NCI-H69 (cell line): ENCODE measurements at regions not wholly inside any gene's neighbourhood (a gene's known extent, or its start where the extent isn't known, plus 50 kb on each side); places are given as distances from the start of the nearest gene placed in this dataset.

Experiments used
- DNase-seq: peaks from one replicate; lab custom pipeline; 2025; lab: John Stamatoyannopoulos, UW

DNA sequence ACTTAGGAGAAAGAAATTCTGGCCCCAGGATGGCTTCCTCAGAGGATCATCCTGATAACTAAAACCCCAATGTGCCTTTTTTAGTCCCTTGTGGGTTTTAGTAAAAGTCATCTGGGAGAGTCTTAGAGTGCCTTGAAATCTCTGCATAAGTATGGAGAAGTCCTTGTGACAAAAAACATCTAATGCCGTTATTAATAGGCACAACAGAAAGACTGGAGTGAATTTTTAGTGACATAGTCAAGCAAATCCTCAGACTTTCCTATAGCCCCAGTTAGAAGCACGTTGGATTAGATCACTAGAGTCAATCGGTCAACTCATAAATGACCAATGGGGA is 108.2 kb upstream of the MPDZ start:
- DNase-seq = no peak

DNA sequence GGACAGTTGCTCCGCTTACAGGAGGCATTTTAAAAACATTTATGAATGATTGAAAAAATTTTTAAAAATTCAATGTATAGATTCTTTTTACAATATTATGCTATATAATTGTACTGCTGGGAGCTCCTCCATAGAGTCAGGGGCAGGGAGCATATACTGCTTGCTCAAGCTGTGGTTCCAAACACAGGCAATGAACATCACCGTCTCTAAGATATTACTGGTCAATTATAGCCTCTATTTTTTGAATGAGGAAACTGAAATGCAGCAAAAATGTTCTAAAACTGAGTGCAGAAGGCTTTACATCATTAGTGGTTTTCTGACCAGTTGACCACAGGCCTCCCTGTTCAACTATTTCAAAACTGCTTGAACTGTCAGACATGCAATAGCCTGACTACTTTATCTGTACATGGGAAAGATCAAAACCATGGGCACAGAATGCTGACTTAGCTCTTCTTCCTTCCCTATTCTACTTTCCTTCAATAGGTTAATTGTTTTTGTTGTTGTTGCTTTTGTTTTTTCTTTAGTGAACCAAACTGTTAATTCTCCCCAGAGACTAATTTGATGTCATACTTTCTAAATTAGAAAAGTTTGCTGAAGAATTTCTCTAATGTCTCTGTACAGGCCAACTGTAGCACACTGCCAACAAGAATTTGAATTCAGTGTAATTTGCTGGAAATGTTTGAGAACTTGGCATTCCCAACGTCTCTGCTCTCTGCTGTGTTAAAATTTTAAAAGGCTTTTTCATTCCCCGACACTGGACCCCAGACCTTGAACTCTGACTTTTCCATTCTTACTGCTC is 107.6 kb upstream of the MPDZ start:
- no peak for DNase-seq

DNA sequence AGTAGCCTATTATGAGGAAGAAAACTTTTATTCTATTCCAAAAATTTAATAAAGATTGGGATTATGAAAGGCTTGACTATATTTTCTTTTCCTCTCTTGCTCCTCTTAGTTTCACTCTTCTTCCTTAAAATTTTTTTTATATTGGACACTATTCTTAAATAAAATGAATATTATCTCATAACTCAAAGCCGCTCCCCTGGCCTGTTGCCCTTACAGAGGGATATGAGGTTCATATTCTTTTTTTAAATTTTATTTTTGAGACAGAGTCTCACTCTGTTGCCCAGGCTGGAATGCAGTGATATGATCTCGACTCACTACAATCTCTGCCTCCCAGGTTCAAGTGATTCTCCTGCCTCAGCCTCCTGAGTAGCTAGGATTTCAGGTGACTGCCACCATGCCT is 106.8 kb upstream of the MPDZ start:
- no peak for DNase-seq

DNA sequence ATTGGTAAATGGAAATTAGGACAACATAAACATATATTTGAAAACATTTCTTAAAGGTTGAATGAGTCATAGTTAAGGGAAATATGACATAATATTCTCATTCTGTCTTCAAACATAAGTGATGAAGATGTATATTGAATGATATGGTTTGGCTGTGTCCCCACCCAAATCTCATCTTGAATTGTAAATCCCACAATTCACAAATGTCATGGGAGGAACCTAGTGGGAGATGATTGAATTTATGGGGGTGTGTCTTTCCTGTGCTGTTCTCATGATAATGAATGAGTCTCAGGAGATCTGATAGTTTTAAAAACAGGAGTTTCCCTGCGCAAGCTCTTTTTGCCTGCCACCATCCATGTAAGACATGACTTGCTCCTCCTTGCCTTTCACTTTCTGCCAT is 104.4 kb upstream of the MPDZ start:
- DNase-seq = no peak

DNA sequence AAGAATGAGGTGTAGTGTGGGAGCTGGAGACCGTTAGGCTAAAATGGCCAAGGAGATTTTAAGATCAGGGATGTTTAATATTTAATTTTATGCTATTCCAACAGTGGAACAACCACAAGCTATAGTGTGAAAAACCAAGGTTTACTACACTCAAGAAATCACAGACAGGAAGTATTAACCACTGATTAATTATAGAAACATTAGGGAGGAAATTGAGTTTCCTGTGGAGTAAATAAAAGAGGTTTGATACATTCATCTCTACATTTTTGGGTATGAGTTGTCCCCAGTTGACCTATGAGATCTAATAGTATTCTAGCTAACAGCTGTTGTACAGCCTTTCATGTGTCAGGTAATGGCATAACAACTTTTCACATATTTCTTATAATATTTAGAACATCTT is 103.7 kb upstream of the MPDZ start:
- DNase-seq = no peak

DNA sequence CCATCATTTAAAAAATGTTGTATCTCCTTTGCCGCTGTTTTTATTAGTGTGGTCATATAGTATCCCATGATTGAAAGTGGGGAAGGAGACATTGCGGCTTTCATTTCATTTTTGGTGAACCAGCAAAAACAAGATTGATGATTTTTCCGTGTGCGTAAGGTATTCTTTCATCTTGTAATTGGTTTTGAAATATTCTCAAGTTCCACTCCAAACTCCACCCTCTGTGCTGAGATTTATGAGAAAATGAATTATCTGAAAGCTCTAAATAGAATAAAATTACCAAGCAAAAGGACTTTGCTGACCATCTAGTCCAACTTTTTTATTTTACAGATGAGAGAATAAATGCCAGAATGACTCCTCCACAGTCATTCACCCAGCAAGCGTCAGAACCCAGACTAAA is 103.1 kb upstream of the MPDZ start:
- DNase-seq = no peak

DNA sequence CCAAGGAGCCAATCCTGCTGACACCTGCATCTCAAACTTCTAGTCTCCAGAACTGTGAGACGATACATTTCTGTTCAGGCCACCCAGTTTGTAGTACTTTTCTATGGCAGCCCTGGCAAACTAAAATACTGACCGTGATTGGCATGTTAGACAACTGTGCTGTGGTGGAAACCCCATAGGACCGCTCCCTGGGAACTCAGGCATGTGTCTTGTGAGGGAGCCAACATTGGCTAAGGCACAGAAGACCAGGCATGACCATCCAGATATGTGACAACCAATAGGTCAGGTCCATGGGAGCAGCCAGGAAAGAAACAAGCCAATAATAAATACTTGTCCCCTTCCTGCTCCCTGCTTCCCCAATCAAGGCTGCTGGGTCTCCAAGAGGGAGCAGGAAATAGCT is 101.4 kb upstream of the MPDZ start:
- DNase-seq = no peak

DNA sequence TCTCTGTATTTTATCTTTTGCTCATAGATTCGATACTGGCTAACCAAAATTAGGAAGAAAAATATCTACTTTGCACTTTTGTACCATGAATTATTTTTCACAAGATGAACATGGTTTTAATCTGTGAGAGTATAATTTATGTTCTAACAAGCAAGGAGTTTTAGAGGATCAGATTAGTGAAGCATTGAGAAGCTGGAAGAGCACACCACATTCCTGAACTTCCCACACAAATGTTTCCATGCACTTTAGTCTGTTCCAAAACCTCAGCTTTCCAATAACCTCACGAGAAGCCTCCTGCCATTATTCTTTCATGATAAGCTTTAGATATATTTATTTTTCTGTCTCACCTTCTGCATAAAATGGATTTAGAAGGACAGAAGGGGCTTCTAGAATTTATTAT is 98.7 kb upstream of the MPDZ start:
- DNase-seq = no peak

DNA sequence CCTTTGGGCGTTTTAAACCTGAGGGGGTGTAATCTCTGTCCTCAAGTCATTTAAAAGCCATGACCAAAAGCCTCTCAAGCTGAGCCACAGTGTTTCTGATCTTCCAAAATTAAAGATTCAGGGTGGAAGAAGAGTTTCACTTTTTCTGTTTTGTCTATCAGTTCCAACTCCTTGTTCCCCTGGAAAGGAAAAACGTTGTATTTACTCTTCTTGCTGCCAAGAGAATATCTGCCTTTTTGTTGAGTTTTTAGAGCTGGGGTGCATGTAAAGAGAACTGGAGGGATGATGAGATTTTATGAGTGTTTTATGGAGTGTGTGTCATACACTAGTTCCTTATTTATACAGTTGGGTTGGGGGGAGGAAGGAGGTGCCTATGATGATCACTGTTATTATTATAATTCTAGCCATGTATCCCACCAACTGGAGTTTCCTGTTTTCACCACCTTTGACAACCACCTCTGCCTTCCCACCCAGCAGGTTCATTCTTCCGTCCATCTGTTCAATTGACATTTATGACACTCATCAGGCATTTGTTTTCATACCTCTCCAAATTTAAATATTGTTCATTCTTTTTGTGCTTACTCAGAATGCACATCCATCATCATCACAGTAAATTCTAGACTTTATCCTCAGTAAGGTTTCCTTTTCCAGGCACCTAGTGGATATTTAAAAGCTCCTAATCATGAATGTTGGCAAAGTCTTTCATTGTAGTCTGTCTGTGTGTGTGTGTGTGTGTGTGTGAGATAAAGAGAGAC is 97.9 kb upstream of the MPDZ start:
- peak; percentile 91 for DNase-seq

DNA sequence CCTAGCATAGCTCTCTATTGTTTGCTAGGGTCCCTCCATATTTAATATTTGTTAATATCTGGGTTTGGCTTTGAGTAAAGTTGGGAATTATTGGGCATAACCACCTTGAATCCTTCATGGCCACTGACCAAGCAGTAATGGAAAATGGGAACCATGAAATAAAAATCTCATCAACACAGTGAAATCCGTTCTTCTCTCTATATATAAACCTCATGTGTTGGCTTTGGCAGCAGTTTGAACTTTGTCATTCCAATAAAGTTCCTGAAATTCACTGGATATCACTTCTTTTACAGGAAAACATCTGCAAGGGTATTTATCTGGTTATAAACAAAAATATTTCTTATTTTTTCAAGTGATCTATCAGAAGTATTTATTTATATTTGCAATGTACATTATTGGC is 93.0 kb upstream of the MPDZ start:
- no peak for DNase-seq

DNA sequence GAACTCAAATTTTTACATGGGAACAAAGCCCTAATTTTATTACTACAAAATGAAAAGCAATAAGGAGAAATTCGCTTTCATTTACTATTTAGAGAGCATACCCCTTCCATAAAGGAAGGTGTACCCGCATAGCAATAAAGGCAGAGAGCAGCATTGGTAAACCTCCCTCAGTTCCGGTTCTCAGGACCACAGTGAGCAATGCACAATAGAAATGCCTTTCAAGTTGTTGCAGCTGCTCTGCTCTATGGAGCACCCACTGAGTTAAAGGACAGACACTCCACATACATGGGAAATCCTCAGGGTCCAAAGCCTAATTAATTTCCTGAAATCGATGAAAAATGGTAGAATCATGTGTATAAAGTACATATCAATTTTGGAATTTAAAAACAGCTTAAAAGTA is 89.9 kb upstream of the MPDZ start:
- DNase-seq = peak; percentile 40

DNA sequence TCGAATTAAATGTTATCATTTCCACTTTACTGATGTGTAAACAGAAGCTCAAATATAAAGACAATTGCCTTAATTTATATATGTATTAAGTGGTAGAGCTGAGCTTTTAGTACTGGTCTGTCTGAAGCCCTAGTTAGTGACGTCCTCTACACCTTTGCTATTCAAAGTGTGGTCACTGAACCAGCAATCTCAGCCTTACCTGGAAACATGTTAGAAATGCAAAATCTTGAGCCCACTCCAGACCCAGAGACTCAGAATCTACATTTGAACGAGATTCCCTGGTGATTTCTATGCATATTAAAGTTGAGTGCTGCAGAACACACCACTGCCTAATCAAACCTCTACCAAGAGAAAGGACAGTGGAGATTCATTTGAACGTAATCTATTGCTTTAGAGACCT is 88.3 kb upstream of the MPDZ start:
- DNase-seq = no peak

DNA sequence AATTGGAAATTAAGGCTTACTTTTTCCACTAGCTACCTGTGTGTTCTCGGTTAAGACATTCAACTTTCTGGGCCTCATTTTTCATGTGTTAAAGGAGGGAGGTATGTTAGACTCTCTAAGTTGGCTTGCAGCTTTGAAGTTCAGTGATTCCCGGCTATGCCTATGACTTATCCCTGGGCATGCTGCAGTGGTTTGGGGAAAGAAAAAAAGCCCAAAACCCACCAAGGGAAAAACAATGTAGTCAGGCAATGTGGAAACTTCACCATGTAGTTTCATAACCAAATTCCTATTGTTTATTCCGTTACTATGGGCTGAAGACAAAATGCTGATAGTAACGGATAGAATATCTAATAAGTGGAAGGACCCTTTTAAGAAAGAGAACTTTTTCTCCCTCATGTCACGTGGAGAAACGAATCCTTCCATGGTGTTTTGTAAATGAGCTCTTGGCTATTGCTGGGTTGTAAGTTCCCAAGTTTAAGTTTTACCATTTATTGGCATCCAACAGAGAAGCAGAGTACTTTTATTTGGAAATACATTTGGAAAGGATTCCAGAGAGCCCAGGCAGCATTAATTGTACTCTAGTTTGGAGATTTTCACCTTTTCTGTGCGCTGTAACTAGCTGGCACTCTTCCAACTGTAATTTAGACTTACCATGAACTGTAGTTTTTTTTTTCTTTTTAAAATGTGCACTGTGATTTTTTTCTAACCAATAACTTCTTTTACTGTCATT is 84.9 kb upstream of the MPDZ start:
- DNase-seq = peak; percentile 39

DNA sequence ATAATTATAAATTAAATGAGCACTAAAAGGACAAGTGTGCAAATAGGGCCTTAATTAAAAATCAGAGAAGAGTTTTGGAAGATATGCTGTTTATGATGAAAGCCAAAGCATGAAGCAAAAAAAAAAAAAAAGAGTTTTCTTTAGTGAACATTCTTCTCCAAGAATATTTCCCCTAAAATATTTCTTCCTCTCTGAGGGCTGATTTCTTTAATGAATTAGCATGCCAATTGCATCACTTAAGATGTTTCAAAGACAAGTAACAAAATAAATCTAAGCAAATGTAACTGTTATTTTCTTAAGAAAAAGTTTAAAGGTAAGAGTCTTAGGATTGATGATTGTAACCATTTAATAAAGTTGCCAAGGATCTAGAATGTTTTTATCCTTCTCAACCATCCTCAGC is 81.6 kb upstream of the MPDZ start:
- DNase-seq = no peak

DNA sequence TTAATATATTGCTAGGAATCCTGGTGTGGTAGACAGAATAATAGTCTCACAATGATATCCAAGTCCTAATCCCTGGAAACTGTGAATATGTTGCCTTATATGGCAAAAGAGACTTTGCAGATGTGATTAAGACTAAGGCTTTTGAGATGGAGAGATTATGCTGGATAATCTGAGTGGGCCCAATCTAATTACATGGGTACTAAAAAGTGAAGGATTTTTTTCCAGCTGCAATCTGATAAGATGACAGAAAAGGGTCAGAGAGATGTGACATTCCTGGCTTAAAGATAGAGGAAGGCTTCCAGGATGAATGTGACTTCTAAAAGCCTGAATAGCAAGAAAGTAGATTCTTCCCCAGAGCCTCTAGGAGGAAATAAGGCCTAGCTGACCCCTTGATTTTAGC is 80.7 kb upstream of the MPDZ start:
- no peak for DNase-seq

DNA sequence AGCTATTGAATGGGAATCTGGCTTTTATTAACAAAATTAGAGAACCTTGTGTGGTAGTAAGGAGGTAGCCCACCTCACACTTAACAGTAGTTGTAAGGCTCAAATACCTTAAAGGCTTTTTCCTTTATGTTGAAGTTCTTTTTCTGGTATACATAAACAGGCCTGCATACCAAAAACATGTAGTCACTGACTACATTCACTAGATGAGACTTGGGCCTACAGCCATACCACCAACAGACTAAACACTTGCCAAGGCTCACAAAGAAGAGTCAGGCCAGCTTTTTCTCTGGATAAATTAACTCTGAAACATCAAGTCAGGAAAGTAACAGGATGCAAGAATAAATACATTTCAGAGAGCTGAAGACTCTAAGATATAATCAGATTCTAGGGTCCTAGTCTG is 78.6 kb upstream of the MPDZ start:
- DNase-seq = no peak

DNA sequence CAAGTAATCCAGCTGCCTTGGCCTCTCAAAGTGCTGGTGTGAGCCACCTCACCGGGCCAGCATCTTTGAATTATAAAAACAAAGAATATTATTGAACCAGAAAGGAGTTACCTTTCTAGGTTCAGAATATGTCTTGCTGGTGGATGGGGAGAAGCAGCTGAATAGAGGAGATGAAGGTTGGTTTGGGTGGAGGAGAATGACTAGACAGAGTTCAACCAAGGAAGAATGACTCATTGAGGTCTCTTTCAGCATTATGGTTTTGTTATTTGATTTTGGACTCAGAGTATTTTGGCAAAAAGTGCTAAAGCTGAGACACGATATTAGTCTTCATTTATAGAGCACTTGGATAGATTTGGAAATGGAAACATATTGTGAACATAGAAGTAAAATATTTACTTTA is 75.2 kb upstream of the MPDZ start:
- peak; percentile 57 for DNase-seq

DNA sequence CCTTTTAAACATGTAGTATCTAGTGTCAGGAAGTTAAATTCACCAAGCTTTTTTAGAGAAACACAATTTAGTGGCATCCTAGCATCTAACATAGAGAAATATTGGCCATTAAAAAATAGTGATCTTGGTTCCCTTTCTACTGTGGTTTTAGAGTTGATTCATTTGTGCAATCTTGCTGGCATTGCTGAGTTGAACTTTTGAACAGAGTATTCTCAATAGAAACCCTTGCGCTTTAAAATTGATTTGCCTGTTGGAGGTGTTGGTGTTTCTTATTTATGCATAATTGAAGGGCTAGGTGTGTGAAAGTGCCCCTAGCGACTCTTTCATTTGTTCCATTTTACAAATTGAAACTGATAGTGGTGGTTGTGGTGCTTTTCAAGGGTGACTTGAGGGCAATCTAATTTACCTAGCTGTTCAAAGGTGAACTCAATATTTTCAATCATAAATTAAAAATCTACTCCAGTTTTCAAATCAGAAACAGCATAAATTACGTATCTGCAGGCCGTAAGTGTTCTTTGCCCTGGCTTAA is 73.0 kb upstream of the MPDZ start:
- no peak for DNase-seq

DNA sequence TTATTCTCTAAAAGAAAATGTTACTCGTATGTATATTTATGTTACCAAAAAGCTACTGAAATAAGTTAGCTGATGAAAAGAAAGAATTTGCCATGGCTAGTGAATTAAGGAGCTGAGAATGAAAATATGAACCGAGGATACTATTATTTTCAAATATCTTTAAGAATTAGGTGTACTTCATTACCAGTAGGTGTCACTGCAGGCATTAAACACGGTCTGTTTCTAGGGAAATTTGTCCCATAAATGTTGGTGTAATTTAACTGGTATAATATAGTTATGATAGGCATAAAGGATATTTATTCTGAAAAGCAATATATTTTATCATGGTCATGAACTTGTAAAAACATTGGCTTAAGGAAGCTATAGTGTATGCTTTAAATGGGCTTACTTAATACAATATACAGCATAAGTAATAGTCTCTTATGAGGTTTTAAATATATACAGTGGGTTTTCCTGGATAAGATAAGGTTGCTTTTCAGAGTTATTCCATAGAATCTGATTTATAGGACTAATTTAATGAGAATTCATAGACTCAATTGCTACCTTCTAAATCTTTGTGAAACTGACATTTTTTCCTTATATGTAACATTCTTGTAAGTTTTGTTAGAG is 72.4 kb upstream of the MPDZ start:
- peak; percentile 79 for DNase-seq

DNA sequence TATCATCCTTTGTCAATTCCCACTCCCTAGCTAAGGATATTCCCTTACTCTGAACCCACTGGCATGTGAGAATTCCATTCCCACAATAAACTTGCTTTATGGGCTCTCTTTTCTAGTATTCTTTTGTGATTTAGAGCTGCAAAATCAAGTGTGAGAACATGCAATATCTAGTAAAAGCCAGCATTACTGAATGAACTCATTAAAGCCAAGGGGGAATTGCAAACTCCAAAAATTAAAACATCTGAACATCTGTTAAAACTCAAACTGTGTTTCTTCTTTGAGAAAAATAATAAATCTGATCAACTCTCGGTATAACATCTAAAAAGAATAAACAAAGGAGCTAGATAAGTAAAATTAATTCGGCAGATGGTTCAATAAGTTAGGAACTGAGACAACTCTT is 53.1 kb upstream of the MPDZ start:
- no peak for DNase-seq

DNA sequence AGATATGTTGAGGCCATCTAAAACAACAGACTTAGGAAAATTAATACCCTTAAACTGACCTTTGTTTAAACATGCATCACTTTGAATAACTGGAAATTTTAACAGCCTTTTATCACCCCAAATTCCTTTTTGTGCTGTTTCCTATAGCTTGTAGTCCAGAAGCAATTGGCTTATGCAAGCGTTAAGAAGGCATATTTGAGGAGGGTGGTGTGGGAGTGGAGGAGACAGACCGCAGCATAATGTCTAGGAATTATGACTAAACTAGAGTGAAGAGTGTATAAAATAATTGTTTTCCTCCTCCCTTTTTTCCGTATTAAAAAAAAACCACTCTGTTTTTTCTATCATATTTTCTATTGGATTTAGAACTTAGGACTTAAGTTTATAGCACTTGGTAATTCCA is 51.8 kb upstream of the MPDZ start:
- DNase-seq = no peak

DNA sequence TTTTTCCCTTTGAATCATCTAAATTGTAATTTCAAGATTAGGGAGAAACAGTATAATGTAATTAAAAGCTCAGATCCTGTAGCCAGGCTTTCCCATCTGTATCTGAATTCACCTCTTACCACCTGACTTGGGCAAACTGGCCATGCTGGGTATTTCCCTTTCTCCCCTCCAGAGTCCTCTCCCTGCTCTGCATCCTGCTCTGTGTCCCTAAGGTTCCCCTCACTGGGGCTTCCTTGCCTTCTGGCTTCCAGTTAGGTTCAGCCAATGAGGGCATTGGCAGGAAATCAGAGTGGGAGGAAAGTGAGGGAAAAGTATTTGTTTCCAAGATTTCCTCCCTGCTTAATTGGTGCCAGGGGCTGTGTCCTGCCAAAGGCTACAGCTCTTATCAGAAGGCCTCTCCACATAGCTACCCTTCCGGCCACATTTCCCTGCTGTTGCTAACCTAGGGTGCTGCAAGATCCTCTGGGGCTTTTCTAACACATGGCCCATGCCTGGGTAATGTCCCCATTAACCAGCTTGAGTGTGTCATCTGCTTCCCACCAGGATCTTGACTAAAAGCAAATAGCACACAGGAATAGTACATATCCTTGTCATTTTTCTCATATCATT is 51.0 kb upstream of the MPDZ start:
- DNase-seq = peak; percentile 78
